ENCODE measurements at regions not wholly inside any gene's neighbourhood (a gene's known extent, or its start where the extent isn't known, plus 50 kb on each side); places are given as distances from the start of the nearest gene placed in this dataset.

DNA sequence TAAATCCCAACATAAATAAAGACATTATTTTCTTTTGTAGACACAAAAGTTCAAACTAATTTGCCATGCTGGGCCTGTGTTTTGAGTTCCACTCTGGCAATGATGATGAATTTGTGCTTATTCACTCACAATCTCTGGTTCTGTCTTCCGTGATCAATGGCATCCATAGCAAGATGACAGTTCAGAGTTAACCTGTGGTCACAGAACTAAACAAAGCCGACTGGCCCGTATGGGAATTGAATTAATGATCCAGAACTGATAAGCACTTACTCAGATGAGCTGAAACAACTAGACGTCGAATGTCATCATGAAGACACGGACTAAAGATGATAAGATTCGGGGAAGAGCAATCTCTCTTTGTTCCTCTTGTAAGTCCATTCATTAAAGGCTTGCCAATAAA is 81.6 kb downstream of the CAPZA3 start:
- TF ChIP-seq, protein P1, sequence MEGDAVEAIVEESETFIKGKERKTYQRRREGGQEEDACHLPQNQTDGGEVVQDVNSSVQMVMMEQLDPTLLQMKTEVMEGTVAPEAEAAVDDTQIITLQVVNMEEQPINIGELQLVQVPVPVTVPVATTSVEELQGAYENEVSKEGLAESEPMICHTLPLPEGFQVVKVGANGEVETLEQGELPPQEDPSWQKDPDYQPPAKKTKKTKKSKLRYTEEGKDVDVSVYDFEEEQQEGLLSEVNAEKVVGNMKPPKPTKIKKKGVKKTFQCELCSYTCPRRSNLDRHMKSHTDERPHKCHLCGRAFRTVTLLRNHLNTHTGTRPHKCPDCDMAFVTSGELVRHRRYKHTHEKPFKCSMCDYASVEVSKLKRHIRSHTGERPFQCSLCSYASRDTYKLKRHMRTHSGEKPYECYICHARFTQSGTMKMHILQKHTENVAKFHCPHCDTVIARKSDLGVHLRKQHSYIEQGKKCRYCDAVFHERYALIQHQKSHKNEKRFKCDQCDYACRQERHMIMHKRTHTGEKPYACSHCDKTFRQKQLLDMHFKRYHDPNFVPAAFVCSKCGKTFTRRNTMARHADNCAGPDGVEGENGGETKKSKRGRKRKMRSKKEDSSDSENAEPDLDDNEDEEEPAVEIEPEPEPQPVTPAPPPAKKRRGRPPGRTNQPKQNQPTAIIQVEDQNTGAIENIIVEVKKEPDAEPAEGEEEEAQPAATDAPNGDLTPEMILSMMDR (IDR thresholded peaks at IDR 0.05; ENCODE audit: poor library complexity, severe bottlenecking): no peak
- TF ChIP-seq EP300 (conservative IDR thresholded peaks at IDR 0.05; ENCODE audit: poor library complexity, severe bottlenecking) (no peak), TAF1 (IDR thresholded peaks at IDR 0.05; ENCODE audit: low read depth) (no peak), POLR2AphosphoS5 (IDR thresholded peaks at IDR 0.05) (no peak), EZH2 (IDR thresholded peaks at IDR 0.05; ENCODE audit: borderline replicate concordance, insufficient read depth, low read length, poor library complexity, severe bottlenecking) (no peak), RAD21 (conservative IDR thresholded peaks at IDR 0.05) (no peak), SMC3 (conservative IDR thresholded peaks at IDR 0.05; ENCODE audit: poor library complexity) (no peak)
- TF ChIP-seq, protein P2, sequence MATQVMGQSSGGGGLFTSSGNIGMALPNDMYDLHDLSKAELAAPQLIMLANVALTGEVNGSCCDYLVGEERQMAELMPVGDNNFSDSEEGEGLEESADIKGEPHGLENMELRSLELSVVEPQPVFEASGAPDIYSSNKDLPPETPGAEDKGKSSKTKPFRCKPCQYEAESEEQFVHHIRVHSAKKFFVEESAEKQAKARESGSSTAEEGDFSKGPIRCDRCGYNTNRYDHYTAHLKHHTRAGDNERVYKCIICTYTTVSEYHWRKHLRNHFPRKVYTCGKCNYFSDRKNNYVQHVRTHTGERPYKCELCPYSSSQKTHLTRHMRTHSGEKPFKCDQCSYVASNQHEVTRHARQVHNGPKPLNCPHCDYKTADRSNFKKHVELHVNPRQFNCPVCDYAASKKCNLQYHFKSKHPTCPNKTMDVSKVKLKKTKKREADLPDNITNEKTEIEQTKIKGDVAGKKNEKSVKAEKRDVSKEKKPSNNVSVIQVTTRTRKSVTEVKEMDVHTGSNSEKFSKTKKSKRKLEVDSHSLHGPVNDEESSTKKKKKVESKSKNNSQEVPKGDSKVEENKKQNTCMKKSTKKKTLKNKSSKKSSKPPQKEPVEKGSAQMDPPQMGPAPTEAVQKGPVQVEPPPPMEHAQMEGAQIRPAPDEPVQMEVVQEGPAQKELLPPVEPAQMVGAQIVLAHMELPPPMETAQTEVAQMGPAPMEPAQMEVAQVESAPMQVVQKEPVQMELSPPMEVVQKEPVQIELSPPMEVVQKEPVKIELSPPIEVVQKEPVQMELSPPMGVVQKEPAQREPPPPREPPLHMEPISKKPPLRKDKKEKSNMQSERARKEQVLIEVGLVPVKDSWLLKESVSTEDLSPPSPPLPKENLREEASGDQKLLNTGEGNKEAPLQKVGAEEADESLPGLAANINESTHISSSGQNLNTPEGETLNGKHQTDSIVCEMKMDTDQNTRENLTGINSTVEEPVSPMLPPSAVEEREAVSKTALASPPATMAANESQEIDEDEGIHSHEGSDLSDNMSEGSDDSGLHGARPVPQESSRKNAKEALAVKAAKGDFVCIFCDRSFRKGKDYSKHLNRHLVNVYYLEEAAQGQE (IDR thresholded peaks at IDR 0.05; ENCODE audit: borderline replicate concordance): no peak
